Activated naive CD4-positive, alpha-beta T cell treated with anti-CD3 and anti-CD28 coated beads, Interleukin-2, amount 50 U/mL, for 72 hours (primary cell): ENCODE measurements at regions not wholly inside any gene's neighbourhood (a gene's known extent, or its start where the extent isn't known, plus 50 kb on each side); places are given as distances from the start of the nearest gene placed in this dataset.

Source experiments
- ATAC-seq, 2 donors: fragments of 150-1000 bp; cut with Tn5 transposase; 2 replicates each; pipeline ENCODE4 v1.10.0; 2021; ENCODE audit warnings: mild to moderate bottlenecking in 2 of 2, moderate library complexity in 2 of 2
- DNase-seq, 2 donors: peaks; one replicate each; pipeline ENCODE4 v3.0.0; 2021 to 2022; ENCODE audit warnings: low spot score in 2 of 2
- H3K27ac Mint-ChIP-seq, 2 donors: one replicate each; pipeline ENCODE4 v1.8.0; 2022; ENCODE audit warnings: mild to moderate bottlenecking in 2 of 2, mixed read lengths in 2 of 2
- H3K36me3 Mint-ChIP-seq, 2 donors: one replicate each; pipeline ENCODE4 v1.8.0; 2022; ENCODE audit warnings: mixed read lengths in 2 of 2
- H3K9me3 Mint-ChIP-seq, 2 donors: one replicate each; pipeline ENCODE4 v1.8.0; 2022; ENCODE audit warnings: mixed read lengths in 2 of 2

DNA sequence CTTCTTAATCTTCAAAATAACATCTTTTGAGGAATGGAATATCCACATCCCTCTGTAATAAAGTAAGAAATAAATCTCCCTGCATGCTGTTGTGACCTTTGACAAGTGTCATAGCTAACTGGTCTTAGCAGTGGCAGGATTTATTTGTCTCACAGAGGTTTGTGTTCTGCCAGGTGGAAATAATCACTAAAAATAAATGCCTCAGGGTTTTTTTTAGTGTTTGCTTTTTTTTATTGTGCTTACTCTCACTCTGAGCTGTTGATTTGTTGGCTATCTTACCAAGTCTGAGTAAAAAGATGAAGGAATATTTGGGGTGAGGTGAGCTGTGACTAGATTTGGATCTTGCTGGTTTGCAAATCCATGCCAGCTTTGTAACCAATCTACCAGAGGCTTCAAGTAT lies 285.4 kb downstream of the ALG10B start:
- no peak for DNase-seq
- H3K27ac Mint-ChIP-seq: no peak overlapping the region
- no peaks in the 10 kb centered on the region for H3K36me3 Mint-ChIP-seq
- H3K9me3 Mint-ChIP-seq: peaks cover 7 to 17% of the 10 kb centered on the region in 2 donors
- ATAC-seq: no peak
